ENCODE measurements at regions not wholly inside any gene's neighbourhood (a gene's known extent, or its start where the extent isn't known, plus 50 kb on each side); places are given as distances from the start of the nearest gene placed in this dataset.
"Not testable (repeated sequence)": the region's sequence is repeated elsewhere in the genome, so short reads cannot be mapped to it uniquely, and the experiment has no call there.

DNA sequence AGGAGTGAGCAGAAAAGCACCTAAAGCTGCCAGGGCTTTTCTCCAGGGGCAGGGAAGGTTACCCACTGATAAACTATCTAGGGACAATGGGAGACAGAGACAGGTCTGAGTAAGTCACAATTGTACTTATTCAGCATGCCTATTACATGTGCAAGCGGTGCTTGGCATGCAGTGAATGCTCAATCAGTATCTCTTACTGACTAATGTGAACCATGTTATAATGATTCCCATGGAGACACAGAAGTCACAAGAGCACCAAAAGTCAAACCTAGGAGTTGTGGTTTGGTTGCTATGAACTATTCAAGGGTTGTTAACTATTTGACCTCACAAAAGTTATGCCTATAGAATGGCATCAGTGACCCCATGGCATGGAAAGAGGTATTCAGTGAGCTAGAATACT is 50.0 kb upstream of the RASGRP1 start:
- no peak for DNase-seq (ENCODE audit: low spot score)

DNA sequence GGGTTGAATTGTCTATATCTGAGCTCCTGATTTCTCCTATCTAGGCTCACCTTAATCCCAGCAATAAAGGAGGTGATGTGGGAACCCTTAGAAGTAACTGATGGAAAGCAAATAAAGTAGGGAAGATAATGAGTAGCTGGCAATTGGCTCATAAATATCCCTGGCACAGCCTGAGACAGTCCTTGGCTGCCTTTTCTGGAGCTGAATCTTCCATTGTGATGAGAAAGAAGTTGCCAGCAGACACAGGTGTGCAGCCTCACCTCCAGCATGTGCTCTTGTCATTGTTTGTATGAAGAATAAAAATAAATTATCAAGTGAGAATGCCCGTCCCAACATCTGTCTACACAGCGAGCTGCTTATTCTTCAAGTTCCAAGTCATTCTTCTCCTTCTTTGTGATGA is 53.2 kb upstream of the RASGRP1 start:
- no peak for DNase-seq (ENCODE audit: low spot score)

DNA sequence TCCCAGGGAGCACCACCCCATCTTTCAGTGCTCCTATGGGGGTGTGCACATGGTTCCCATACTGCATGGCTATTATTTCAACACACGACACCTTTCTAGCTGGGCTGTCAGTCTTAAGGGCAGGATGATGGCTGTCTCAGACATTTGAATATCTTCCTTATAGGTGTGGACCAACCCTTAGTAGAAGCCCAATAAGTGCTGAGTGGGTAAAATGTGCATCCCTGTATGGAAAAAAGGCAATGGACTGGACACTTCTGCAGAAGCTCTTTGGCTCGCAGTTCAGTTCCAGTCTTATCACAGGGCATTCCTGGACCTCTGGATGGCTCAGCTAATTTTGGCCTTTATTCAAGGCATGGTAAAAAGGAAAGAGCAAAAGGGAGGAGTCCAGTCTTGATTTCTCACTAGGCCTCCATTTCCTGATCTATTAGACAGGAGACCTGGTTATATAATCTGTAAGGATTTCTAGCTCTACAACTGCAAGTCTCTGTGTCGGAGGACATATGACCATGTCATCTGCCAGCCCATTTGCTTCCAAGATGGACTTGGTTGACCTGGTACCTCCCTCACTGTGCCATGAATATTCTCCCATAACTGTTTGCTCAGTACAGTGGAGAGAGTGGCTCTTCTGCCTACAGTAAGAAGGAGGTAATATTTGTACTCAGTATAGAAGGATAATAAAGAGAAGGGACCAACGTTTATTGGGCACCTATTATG is 53.8 kb upstream of the RASGRP1 start:
- no peak for DNase-seq (ENCODE audit: low spot score)

DNA sequence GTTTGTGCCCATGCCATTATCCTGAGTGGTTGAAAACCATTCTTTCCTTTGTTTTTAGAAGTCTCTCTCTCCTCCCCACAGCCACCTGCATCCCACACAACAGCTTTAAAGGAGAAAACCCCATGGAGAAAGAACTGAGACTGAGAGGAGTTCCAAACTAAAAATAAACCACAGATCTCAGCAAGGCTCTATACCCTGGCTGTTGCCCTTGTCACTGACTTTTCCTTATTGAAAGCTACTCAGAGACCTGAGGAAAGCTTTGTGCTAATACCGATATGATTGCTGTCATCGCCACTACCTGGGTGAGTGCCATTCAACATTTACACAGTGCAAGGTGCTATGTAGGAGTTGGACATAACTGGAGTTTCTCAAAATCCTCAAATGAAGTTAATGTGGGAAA is 55.5 kb upstream of the RASGRP1 start:
- no peak for DNase-seq (ENCODE audit: low spot score)

DNA sequence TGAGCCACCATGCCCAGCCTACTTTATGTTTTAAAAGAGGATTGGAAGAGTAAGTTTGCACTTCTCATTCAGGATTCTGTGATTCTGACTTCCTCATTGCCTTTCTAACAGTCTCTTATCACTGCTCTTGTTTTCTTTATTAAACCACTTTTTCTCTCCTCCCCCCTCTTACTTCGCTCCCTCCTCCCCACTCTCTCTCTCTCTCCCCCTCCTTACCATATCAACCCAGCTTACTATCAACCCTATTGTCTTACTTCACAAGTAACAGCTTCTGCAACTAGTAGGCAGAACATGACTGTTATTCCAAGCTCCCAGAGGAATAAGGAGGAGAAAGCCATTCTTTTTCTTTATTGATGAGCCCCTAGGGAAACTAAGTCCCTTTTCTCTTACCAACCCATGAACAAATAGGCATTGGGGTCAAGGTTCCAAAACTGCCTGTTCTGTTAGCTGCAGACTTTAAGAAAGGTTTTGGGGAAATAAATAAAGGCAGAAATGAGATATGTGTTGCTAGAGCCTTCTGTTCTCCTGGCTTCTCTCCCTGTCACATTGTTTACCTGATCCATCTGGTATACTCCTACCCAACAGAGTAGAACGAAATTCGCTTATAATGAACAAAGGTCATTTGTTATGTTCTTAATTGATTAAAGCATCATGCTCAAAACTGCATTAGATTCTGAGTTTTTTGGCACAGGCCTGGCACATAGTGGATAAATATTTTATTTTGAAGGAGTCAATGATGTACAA is 56.4 kb upstream of the RASGRP1 start:
- no peak for DNase-seq (ENCODE audit: low spot score)

DNA sequence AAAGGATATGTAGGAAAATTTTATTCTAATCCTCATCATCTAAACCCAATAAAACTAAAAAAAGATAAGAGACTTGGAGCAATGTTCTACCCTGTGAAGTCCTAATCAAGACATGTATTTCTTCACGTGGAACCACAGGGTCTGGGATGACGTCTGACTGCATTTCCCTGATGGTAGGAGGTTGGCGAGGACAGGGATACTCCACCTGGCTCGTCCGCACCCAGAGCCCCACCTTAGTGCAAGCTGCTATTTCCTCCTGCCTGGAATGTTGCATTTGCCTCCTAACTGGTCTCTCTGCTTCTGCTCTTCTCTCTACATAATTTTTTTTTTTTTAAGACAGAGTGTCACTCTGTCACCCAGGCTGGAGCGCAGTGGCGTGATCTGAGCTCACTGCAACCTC is 57.7 kb upstream of the RASGRP1 start:
- DNase-seq (ENCODE audit: low spot score): no peak

DNA sequence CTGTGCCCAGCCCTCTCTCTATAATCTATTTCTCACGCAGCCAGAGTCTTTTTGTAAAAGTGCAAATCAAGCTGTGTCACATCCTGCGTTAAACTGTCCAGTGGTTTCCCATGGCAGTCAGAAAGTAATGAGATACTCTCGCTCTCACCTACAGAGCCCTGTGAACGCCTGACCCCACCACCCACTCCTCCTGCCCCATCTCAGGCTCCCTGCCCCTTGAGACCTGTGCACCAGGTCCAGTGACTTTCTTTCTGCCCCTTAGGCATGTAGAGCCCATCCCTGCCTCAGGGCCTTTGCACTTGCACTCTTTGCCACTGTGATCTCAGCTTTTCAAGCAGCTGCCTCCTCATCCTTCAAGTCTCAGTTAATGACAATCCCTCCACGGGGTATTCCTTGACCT is 58.3 kb upstream of the RASGRP1 start:
- DNase-seq (ENCODE audit: low spot score): no peak

DNA sequence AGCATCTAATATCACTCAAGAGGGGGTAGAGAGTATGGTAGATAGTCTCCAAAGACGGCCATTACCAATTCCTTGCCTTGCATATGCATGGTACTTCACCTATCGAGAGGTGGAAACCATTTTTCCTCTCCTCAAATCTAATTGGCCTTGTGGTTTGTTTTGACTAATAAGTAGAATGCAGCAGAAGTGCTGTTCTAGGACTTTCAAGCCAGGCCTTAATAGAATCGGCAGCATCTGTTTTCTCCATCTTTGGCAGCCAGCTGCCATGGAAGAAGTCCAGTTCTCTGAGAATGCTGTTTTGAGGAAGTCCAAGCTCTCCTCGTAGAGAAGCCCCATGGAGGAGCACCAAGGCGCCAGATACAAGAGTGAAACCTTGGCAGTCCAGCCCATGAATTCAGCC is 59.1 kb upstream of the RASGRP1 start:
- DNase-seq (ENCODE audit: low spot score): no peak

DNA sequence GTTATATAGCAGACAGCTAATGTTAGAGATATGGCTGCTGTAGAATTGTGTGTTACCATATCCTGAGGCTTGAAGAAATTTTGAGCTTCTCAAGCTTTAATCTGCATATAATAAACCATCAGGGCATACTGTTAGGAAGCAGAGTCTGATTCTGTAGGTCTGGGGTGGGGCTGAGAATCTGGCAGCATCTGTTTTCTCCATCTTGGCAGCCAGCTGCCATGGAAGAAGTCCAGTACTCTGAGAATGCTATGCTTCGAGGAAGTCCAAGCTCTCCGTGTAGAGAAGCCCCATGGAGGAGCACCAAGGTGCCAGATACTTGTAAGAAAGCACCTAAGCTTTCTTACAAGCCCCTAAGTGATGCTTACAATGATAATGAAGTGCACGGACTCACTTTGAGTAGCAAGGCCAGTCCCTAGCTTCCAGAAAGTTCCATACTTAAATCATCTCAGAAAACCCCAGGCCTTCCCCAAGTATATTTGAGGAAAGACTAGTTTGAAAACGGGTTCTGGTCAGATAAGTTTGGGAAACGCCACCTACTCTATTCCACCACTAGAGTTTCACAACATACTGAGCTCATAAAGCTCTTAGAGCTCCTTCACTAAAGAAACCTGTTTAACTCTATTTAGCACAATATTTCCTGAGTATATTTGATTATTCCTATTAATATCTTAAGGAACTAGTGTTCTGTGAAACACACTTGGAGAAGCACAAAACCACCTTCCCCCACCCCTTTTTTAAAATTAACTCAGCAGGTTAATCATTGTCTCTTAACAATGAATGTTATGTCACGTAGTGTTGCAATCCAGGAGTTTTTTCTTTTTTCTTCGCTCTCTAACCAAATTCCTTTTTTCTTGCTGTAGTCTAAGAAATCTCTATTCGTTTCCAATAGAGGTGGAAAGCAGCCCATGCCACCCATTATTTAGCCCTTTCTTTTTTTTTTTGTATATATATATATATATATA is 59.9 kb upstream of the RASGRP1 start:
- no peak for DNase-seq (ENCODE audit: low spot score)

DNA sequence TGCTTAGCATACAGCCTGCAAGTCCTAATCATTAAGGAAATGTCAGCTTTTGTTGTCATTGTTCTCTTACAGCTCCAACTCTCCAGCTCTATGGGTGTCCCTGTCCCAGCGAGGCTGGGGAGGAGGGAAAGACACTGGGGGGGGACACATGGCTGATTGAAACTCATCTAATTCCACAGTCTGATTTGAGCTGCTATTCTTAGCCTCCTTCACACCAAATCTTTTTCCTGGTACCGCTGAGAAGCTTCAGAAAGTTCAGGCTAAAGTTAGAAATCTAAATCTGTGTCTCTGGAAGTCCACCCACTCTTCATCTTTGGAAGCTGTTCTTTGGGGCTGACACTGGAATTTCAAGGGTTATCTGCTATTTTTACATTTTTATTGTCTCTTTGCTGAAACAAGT is 61.3 kb upstream of the RASGRP1 start:
- no peak for DNase-seq (ENCODE audit: low spot score)

DNA sequence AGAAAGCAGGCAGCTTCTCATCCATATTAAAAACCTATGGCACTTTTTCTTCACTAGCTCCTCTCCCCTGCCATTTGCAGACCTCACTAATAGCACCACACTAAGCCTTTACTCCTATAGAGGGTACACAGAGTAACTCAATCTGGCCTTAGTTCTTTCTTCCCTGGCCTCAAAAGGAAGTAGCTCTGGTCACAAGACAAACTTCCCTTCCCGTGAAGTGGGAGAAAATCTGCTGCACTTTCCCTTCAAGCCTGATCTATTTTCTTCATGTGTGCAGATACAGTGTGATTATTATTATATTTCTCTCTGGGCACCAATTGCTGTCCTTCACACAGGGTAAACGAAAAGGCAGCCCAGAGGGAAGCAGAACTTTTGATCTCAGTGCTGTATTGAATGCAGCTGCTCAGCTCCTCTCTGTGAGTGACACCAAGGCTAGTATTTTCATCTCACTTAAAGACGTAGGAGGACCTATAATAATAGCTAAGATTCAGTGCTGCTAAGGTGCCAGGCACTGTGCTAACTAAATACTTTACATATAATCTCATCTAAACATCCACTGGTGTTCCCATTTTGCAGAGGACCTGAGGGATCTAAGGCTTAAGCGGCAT is 61.9 kb upstream of the RASGRP1 start:
- DNase-seq (ENCODE audit: low spot score): no peak

DNA sequence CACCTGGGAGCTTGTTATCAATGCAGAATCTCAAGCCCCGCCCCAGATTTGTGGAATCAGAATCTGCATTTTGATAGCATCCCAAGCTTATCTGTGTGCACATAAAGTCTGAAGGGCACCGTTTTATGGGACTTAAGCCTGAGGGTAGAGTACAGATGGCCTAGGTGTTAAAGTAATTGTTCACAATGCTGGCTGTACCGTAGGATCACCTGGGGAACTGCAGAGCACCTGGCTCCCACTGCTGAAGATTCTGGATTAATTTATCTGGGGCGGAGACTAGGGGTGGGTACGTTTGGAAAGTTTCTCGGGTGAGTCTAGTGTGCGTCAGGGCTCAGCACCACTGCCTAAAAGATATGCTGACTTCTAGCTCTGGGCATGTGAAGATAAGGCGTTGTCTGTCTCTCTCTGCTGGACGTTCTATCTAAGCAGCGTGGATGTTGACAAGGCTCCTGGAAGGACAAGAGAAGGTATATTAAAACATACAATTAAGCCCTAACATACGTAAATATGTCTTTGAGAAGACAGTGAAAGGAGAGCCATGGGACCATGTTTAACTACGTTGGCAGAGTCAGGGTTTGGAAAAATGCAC is 63.2 kb upstream of the RASGRP1 start:
- no peak for DNase-seq (ENCODE audit: low spot score)

DNA sequence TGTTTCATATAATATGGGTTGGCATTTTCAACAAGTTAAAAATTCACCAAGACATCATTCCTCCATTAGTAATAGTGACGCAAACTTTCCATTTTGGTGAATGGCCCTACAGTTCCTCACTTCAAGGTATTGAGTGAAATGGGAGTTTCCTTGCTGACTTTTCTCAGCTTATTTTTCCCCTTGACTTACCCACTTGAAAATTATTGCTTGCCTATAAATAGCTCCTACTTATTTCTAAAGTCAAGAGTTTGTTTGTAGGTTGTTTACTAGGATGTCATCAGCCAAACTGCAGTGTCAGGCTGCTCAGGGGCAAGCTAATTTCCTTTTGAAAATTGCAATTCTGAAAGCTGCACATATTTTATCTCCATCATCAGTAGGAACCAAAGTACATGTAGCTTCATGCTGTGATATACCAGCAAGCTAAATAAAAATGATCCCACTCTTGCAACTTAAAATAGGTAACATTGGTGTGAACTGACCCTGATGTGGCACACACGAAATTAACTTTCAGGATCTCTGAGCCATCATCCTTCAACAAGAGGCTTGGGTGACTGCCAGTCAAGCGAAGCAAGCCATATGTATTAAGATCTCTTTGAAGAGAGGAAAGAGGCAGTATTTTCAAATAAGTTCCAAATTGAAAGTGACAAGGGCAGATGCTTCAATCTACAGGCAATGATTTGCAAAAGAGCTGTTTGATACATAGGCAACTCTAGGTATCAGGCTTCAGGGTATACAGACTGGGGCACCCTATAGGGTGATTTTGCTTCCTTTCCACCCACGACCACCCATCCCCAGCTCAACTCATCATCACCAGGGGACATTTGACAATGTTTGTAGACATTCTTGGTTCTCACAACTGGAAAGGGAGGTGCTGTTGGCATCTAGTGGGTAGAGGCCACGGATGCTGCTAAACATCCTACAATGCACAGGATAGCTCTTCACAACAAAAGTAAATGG is 66.8 kb upstream of the RASGRP1 start:
- no peak for DNase-seq (ENCODE audit: low spot score)

DNA sequence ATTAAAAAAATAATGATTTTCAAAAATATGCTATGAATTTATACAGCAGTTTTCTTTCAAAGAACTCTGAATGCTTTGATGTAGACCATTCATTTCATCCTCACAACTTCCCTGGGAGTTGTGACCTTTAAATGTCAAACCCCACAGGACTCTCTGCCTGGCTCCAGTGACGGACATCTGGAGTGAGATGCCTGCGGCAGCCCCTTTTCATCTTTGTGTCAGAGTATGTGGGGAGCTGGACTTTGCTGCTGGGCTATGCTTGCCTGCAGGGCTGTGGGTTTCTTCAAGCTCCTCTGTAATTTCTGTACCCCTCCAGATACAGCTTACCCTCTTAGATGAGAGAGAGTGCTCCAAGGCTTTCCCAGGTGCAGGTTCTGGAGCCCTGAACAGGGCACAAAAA is 70.6 kb upstream of the RASGRP1 start:
- DNase-seq (ENCODE audit: low spot score): no peak

DNA sequence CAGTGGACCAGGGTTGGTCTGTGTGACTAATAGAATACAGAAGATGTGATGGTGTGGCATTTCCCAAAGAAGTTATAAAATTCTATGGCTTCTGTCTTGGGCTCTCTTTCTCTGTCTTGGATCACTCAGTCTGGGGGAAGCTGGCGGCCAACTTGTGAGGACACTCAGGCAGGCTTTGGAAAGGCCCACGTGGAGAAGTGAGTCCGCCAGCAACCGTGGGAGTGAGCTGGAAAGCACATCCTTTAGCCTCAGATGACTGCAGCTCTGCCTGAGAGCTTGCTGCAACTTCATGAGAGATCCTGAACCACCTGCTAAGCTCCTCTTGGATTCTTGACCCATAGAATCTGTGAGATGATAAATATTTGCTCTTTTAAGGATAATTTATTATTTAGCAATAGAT is 72.0 kb upstream of the RASGRP1 start:
- no peak for DNase-seq (ENCODE audit: low spot score)

DNA sequence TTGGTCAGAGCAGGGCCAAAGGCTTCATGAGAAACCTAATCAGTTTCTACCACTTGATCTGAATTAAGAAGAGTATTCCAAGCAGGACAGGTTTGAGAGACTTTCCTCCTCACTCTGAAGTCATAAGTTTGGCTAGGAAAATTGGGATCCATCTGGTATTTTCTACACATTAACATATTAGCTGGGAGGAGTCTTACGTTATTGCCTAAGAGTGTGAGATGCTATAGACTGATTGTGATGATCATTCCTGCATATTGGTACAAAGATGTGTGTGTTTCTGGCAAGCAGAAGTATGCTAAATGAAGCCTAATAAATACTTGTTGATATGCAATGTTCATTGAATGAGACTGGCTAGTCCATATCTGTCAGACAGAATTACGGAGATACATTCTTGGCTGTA is 73.5 kb upstream of the RASGRP1 start:
- no peak for DNase-seq (ENCODE audit: low spot score)

DNA sequence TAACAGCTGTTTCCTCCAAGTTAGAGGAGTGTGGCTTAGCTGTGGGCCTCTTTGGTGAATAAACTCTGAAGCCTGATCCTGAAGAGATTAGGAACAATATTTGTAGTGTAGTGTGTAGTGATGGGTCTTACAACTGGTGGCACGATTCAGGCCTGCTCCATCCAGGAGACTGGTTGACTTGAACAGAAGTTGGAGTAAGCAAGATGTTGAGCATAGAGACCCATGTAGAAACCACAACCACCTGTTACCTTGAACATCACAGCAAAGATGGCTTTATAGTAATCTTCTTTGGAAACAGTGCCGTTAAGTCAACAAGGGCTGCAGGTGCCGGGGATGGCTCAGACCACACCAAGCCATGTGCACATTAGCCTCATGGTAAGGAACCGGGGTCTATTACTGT is 74.2 kb upstream of the RASGRP1 start:
- DNase-seq (ENCODE audit: low spot score): no peak

DNA sequence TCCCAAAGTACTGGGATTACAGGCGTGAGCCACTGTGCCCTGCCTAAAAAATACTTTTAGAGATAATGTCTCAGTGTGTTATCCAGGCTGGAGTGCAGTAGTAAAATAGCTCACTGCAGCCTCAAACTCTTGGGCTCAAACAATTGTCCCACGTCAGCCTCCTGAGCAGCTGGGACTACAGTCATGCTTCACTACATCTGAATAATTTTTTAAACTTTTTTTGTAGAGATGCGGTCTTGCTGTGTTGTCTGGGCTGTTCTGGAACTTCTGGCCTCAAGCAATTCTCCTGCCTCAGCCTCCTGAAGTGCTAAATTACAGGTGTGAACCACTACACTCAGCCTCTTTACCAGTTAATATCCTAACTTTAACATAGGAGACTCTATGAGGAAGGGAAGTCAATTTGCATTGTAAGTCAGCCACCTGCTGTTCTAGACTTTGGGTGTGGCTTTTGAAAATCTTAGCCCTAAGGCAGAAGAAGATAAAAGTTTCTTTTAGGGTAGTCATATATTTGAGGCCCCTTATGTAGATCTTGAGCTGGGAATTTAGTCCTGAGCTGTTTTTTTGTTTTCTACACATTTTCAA is 78.2 kb upstream of the RASGRP1 start:
- DNase-seq (ENCODE audit: low spot score): no peak

DNA sequence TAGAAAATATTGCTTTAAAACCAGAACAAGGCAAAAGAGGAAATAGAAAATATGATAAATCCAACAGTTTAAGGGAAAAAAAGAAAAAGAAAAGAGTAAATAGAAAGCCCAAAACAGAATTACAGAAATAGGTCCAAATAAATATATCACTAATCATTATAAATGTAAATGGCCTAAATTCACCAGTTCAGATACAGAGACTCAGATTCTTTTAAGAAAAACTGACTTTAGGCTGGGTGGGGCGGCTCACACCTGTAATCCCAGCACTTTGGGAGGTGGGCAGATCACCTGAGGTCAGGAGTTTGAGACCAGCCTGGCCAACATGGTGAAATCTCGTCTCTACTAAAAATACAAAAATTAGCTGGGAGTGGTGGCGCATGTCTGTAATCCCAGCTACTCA is 79.7 kb upstream of the RASGRP1 start:
- not testable (repeated sequence) for DNase-seq (ENCODE audit: low spot score)

DNA sequence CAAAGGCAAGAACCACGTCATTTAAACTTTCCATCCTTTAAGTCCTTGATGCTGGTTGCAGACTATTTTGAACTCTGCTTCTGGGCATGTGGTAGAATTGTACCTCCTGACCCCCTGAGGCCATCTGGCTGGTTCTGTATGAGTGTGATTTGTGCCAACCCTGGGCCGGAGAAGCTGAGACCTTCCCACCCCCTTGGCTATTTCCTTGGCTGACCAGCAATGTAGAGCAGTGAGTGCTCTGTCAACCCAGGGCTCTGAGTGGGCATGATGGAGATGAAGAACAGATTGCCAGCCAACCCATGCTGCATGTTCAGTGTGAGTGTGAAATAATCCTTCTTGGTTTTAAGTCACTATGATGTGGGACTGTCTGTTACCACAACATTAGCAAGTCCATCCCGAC is 82.1 kb upstream of the RASGRP1 start:
- no peak for DNase-seq (ENCODE audit: low spot score)
